Neutrophil (primary cell): ENCODE measurements at regions not wholly inside any gene's neighbourhood (a gene's known extent, or its start where the extent isn't known, plus 50 kb on each side); places are given as distances from the start of the nearest gene placed in this dataset.

Experiments used
- H3K27ac ChIP-seq: fragments of 200-600 bp; sonication (generic); 2 replicates; pipeline ENCODE4 v1.5.1; 2016; ENCODE audit warnings: mild to moderate bottlenecking, moderate library complexity
- H3K27me3 ChIP-seq: fragments of 200-600 bp; sonication (generic); 2 replicates; pipeline ENCODE4 v1.6.0; 2016; ENCODE audit warnings: mild to moderate bottlenecking
- H3K36me3 ChIP-seq: fragments of 200-600 bp; sonication (generic); 2 replicates; pipeline ENCODE4 v1.5.1; 2017
- H3K4me1 ChIP-seq, 2 experiments: fragments of 200-600 bp in 1 of 2; sonication (generic) in 1 of 2; 1 replicate in 1 of 2; 2 replicates in 1 of 2; pipeline versions ENCODE4 v1.5.1 to v1.6.1; 2013 to 2016; ENCODE audit warnings: low read depth in 1 of 2, low read length in 1 of 2, mild to moderate bottlenecking in 1 of 2, moderate library complexity in 1 of 2; ENCODE audit not compliant: control insufficient read depth in 1 of 2, insufficient read depth in 1 of 2
- H3K4me3 ChIP-seq, 2 experiments: fragments of 200-600 bp in 1 of 2; sonication (generic) in 1 of 2; 1 replicate in 1 of 2; 2 replicates in 1 of 2; pipeline ENCODE4 v1.5.1; 2013 to 2016; ENCODE audit warnings: low read depth in 1 of 2, low read length in 1 of 2, mild to moderate bottlenecking in 1 of 2, moderate library complexity in 1 of 2
- H3K9me3 ChIP-seq: fragments of 200-600 bp; sonication (generic); 2 replicates; pipeline ENCODE4 v1.5.1; 2016
- TF ChIP-seq, protein P1 (sequence below): fragments of 200-600 bp; sonication (generic); IDR thresholded peaks from 2 replicates; pipeline ENCODE4 v1.5.1; 2016; ENCODE audit warnings: antibody characterized with exemption

DNA sequence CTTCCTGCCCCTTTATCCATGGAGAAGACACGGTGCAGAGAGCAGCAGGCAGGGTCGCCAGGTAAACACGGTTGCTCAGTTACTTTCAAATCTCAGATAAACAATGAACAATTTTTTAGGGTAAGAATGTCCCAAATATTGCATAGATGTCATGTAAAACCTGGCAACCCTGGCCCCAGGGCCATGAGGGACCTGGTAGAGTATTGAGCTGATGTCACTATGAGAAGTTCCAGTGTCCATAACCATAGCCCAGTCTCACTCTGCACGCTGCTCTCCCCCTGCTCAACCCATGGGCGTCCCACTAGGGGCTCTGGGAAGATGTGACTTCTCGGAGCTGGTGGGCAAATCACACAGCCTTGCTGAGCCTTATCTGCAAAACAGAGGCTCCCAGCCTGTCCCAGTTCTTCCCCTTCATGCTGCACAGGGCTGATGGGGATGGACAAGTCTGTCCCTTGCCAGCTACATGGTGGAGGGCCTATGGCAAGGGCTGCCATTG is 71.3 kb upstream of the TOP1 start:
- no peak overlapping the region for H3K27ac ChIP-seq
- no peaks in the 10 kb centered on the region for H3K9me3 ChIP-seq
- H3K4me3 ChIP-seq, result no peak overlapping the region
- peaks cover 18 to 33% of the 10 kb centered on the region in 2 experiments for H3K4me1 ChIP-seq
- TF ChIP-seq, protein P1, sequence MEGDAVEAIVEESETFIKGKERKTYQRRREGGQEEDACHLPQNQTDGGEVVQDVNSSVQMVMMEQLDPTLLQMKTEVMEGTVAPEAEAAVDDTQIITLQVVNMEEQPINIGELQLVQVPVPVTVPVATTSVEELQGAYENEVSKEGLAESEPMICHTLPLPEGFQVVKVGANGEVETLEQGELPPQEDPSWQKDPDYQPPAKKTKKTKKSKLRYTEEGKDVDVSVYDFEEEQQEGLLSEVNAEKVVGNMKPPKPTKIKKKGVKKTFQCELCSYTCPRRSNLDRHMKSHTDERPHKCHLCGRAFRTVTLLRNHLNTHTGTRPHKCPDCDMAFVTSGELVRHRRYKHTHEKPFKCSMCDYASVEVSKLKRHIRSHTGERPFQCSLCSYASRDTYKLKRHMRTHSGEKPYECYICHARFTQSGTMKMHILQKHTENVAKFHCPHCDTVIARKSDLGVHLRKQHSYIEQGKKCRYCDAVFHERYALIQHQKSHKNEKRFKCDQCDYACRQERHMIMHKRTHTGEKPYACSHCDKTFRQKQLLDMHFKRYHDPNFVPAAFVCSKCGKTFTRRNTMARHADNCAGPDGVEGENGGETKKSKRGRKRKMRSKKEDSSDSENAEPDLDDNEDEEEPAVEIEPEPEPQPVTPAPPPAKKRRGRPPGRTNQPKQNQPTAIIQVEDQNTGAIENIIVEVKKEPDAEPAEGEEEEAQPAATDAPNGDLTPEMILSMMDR, result no peak
- no peaks in the 10 kb centered on the region for H3K36me3 ChIP-seq
- peaks cover 26% of the 10 kb centered on the region for H3K27me3 ChIP-seq

DNA sequence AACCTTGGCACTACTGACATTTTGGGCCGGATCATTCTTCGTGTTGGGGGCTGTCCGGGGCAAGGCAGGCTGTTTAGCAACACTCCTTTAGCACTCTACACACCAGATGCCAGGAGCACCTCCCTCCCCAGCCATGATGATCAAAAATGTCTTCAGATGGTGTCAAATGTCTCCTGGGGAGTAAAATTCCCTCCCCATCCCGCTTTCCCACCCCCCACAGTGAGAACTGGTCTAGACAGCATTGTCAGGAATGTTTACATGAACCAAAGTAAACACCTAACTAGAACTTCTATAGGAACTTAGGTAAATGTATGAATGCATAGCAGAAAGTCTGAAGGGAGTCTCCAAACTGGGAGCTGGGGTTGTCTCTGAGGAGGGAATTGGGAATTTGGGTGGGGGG is 70.0 kb upstream of the TOP1 start:
- peaks cover 22% of the 10 kb centered on the region for H3K27me3 ChIP-seq
- H3K36me3 ChIP-seq, result no peaks in the 10 kb centered on the region
- no peaks in the 10 kb centered on the region for H3K9me3 ChIP-seq
- TF ChIP-seq, protein P1, result no peak
- H3K27ac ChIP-seq, result no peak overlapping the region
- no peak overlapping the region for H3K4me3 ChIP-seq
- H3K4me1 ChIP-seq, result peaks cover 26 to 41% of the 10 kb centered on the region in 2 experiments

DNA sequence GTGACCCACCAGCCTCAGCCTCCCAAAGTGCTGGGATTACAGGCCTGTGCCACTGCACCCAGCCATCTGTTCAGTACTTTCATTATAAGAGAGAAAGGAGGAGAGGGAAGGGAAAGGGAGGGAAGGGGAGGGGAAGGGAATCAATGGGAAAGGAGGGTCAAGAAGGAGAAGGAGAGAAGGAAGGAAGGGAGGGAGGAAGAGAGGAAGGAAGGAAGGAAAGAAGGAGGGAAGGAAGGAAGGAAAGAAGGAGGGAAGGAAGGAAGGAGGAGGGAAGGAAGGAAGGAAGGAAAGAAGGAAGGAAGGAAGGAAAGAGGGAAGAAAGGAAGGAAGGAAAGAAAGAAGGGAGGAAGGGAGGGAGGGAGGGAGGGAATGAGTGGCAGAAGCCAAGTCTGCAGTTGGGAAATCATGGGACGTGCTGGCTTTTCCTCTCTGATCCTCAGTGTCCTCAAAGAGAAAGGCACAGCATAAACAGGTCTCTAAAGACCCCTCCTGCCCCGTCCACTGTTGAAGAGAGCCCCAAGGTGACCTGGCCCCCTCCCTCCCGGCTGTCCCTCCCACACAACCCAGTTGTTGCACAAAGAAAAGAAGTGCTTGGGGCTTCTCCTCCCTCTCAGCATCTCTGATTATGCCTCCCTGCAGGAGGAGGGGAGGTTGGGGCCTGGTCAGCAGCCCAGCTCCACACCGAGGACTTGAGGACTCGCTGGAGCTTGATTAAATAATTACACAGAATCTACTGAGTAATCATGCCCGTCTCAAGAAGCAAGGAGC is 69.1 kb upstream of the TOP1 start:
- no peak overlapping the region for H3K4me3 ChIP-seq

DNA sequence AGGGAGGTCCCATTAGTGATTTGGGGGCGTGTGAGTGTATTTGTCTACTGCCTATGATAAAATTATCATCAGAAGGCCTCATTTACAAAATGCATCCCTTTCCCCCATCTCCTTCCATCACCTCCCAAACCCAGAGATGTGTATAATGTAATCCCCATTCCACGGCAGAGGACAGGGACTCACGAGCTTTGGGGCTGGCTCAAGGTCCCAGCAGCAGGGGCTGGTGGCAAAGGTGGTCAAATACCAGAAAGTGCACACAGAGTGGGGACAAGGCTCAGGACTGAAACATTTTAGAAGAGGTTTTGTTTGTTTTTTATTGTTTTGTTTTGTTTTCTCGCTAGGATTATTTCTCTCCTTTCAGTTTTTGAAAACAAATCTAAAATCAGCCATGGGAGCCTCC is 68.5 kb upstream of the TOP1 start:
- Histone ChIP-seq H3K4me3 (no peak overlapping the region), H3K27ac (no peak overlapping the region), H3K27me3 (peaks cover 22% of the 10 kb centered on the region), H3K9me3 (no peaks in the 10 kb centered on the region), H3K4me1 (peaks cover 26 to 41% of the 10 kb centered on the region in 2 experiments), H3K36me3 (no peaks in the 10 kb centered on the region)
- TF ChIP-seq, protein P1, result no peak

More for the DNA sequence above, 69.1 kb upstream of the TOP1 start:
- H3K27me3 ChIP-seq, result peaks cover 22% of the 10 kb centered on the region
- no peaks in the 10 kb centered on the region for H3K36me3 ChIP-seq
- no peaks in the 10 kb centered on the region for H3K9me3 ChIP-seq
- TF ChIP-seq, protein P1, result no peak
- H3K27ac ChIP-seq, result no peak overlapping the region
- peaks cover 26 to 41% of the 10 kb centered on the region in 2 experiments for H3K4me1 ChIP-seq

DNA sequence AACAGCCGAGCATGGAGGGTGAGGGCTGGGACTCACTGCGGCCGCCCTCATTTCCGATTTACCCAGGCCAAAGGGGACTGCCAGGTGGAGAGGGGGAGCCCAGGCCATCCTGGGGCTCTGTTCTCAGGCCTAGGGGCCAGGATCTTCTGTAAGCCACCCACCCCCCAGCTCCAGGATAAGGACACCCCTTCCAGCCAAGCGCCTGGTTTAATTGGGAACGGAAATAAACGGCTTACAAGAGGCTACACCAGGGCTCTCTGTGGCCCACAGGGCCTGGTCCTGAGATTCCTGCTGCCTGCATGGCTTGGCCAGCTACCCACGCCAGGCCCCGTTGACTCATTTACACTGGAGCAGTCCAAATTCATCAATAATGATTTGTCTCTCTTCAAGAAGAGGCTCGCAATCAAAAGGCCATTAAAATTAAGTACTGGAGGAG is 68.1 kb upstream of the TOP1 start:
- TF ChIP-seq, protein P1, result no peak
- Histone ChIP-seq H3K36me3 (no peaks in the 10 kb centered on the region), H3K4me1 (peaks cover 26 to 41% of the 10 kb centered on the region in 2 experiments), H3K27ac (no peak overlapping the region), H3K27me3 (peaks cover 22% of the 10 kb centered on the region), H3K4me3 (no peak overlapping the region), H3K9me3 (no peaks in the 10 kb centered on the region)
